NCI-H1092 (cell line): ENCODE measurements at regions not wholly inside any gene's neighbourhood (a gene's known extent, or its start where the extent isn't known, plus 50 kb on each side); places are given as distances from the start of the nearest gene placed in this dataset.
"Not testable (repeated sequence)": the region's sequence is repeated elsewhere in the genome, so short reads cannot be mapped to it uniquely, and the experiment has no call there.

Experiments used
- DNase-seq: peaks from one replicate; lab custom pipeline; 2025; lab: John Stamatoyannopoulos, UW

DNA sequence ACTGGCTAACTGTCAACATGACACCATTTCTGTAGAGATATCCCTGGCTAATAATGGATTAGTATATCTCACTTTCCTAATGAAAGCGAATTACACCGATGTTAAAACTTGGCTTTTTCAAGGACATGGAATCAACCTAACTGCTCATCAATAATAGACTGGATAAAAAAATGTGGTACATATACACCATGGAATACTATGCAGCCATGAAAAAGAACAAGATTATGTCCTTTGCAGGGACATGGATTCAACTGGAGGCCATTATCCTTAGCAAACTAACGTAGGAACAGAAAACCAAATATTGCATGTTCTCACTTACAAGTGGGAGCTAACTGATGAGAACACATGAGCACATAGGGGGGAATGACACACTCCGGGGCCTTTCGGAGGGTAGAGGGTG, 62.6 kb downstream of the ZIC1 start:
- no peak for DNase-seq

DNA sequence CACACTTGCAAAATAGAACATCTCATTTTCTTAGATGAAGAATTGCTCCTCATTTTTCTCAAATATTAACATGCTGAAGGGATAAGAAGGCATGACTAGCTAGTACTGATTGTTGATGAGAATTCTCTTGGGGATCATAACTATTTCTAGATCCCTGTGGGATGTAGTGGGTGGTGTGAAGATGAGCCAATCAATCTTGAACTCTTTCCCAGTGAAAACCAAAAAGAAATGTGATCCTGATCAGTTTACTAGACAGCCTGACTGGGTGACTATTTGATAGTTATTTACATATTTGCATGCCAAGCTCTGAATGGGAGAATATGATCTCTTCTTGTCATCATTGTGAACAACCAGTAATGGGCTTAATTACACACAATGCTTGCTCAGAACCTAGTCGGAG, 63.7 kb downstream of the ZIC1 start:
- DNase-seq = no peak

DNA sequence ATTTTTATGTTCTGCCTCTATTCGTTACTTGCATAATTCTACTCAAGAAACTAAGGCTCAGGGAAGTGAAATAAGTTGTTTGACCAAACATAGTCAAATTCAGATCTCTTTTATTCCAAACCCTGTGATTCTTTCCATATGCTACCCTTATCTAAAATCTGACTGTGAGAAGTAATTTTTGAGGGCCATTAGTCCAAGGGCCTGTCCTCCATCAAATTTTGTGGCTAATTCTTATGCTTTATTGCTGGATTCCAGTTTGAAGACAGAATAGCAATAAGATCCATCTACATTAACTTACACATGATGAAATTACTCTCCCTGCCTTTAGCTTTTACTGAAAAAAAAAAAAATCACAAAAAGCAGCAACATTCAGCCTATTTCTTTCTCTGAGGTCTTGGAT, 74.0 kb downstream of the ZIC1 start:
- no peak for DNase-seq

DNA sequence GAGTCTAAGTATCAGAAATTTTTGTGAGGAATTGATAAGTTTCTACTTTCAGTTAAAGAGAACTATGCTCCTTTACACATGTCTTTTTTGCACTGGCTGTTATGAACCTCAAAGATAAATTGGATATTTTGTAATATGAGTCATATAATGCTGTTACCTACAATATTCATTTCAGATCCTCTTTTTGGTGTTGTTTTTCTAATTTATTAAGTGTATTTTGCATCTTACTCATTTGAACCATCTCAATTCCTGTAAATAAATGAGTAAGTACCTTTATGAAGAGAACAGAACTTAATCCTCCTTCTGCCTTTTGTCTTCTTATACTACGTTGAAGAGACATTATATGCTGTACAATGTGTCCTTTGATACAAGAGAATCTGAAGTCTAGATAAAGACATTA, 74.4 kb downstream of the ZIC1 start:
- no peak for DNase-seq

GRCh38 chr3:147493065-147493464, 83.9 kb downstream of the ZIC1 start:
- no peak for DNase-seq

DNA sequence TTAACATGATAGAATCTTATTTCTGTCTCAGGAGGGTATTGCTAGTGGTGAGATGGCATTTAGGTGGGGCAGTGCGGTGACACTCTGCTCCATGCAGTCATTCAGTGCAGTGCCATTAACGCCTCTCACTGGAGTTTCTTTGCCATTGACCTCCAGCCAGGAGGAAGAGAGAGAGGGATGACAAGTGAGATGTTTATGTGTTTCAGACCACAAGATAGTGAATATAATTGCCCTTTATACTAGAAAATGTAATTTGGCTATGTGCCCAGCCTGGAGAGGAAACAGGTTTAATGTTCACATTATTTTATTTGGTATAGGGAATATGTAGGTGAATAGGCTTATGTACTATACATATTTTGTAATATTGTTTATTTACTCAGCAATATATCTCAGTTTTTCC, 84.5 kb downstream of the ZIC1 start:
- DNase-seq = no peak

DNA sequence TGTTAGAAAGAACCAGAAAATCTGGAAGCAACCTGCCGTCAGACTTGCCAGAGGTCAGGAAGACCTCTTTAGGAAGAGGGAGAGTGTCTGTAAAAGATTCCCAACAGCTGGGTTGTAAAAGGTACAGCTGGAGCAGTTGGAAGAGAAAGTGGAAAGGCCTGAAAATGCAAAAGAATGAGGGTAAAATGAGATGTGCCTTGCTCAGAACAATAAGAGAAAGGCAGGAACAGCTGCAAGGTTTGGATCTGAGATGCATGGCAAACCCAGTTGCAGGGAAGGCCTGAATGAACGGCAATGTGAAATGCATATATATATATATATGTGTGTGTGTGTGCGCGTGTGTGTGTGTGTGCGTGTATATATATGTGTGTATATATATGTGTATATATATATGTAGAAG, 88.1 kb downstream of the ZIC1 start:
- no peak for DNase-seq

DNA sequence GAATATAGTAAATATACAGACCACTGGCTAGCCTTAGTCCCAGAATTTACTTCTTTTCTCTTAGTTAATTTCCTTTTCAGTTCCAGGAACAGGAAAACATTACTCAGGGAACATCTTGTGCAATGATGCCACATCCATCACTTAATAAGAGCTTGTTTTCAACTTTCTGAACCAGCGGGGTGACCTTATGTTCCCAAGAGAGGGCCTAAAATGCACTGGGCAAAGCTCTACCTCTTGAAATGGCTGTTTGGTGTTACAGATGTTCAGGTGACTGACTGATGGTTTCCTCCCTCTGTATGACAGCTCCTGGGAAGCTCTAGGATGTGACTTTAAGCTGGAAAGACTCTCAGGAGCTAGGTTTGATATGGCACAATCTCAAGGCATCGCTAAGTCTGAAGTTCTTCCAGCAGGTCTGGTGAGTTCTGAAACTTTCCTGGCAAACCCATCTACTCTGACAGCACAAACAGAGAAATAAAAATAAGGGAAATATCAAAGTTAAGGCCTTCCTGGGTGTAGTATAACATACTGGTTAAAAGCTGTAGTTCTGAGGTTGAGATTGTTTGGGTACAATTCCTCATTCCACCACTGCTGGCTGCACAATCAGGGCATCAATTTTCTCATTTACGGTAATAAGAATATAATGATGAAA, 98.6 kb downstream of the ZIC1 start:
- no peak for DNase-seq

DNA sequence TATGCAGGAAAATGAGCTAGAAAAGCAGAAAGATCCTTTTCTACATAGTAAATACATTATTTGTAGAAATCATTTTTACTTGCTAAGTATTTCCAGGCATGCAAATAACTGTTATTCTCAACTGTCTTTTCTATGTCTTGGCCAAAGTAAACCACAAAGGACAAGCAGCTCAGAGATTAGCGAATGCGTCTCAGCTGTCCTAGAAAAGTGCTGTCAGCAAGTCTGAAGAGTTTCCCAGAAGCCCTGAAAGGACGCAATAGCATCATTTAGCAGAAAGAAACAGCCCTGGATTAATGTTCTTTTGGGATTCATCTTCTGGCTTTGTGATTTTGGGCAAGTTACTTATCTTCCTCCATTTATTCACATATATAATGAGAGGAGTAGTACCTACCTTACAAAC, 100.3 kb downstream of the ZIC1 start:
- no peak for DNase-seq

- DNase-seq = no peak
These were observed 104.6 kb downstream of the ZIC1 start for GRCh38 chr3:147513785-147514184.

DNA sequence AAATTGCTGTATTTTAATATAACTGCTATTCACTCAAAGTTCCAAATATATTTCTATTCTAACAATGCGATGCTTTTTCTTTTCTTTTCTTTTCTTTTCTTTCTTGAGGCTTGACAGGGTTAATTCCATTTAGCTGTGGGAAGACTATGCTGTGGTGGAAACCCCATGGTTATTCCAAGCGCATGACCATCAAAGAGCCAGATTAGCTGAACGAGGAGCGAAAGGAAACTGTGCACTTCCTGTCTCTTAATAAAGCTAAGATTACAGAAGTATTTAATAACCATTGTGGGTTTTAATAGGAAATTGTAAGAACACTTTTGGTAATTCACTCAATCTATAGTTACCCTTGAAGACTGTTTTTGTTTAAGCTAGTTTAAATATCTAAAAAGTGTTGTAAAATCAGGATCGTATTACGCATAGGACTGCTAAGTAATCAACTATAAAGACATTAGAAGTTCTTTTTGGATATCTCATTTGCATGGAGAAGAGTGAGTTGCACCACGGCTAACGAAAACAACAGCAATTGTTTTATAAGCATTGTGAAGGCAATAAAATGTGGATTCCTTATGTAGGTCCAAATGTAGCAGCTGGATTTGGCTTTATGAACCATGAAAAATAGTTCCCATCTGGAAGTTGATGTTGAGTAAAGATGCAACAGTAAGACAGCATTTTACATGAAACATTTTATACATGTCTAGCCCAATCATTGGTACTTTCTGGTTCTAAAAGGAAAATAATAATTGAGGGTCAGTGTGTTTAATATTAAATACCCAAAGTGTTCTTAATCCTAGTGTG, 105.4 kb downstream of the ZIC1 start:
- no peak for DNase-seq

- no peak for DNase-seq
These were observed 109.3 kb downstream of the ZIC1 start for GRCh38 chr3:147518465-147518864.

DNA sequence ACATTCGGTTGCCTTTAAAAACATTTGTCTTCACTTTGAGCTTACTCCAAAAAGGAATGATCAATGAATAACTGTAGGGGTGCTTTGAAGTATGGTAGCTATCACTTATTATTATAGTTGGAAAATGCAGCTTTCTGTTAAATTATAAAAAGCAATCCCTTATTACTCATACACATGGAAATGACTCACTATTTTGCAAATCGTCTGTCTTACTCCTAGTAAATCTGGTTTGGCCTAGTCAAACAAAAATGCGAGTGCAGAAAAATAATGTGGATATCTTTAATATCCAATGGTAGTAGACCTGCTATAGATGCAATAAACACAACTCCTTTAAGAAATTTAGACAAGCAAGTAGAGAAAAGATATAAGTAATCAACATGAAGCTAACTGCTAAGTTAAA, 112.5 kb downstream of the ZIC1 start:
- DNase-seq = no peak

DNA sequence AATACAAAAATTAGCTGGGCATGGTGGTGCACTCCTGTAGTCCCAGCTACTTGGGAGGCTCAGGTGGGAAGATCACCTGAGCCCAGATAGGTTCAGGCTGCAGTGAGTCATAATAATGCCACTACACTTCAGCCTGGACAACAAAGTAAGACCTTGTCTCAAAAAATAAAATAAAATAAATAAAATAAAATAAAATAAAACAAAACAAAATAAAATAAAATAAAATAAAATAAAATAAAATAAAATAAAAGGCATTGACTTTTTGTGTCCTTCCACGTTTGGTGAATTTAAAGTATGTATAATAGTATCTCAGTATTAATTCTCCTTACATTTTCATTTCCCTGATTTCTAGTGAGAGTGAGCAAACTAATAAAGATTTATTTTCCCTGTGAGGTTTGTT, 113.6 kb downstream of the ZIC1 start:
- DNase-seq = not testable (repeated sequence)

DNA sequence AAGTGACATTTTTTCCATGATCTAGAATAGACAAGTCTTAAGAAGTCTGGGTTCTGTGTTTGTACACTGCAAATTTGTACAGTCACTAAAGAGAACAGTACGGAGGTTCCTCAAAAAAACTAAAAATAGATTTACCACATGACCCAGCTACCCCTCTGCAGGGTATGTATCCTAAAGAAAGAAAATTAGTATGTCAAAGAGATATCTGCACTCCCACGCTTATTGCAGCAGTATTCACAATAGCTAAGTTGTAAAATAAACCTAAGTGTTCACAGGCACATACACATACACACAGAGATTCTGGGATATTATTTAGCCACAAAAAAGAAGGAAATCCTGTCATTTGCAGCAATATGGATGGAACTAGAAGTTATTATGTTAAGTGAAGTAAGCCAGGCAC, 120.4 kb downstream of the ZIC1 start:
- DNase-seq = no peak

DNA sequence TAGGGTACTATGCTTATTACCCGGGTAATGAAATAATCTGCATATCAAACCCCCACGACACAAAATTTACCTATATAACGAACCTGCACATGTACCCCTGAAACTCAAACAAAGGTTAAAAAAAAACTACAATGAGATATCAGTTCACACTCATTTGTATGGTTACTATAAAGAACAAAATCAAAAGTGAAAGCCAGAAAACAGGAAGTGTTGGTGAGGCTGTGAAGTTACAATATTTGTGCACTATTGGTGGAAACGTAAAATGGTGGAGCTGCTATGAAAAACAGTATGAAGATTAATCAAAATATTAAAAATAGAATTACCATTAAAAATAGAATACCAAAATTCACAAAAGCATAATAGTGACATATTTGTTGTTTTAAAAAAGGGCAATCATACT, 128.9 kb downstream of the ZIC1 start:
- no peak for DNase-seq

GRCh38 chr3:147540921-147541320, 131.8 kb downstream of the ZIC1 start:
- no peak for DNase-seq

GRCh38 chr3:147544290-147544689, 135.1 kb downstream of the ZIC1 start:
- no peak for DNase-seq

DNA sequence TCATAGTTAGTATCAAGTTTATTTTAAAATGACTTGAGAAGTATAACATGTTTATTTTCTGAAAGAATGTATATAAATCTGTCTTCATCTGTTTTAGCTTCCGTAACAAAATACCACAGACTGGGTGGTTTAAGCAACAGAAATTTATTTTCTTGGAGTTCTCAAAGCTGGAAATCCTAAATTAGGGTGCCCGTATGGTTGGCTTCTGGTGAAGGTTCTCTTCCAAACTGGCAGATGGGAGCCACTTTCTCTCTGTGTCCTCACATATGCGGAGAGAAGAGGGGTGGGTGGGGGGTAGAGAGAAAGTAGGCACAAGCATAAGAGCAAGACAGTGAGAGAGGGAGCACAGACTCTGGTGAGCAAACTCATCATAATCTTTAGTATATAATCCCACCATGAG, 142.3 kb downstream of the ZIC1 start:
- DNase-seq = no peak

- no peak for DNase-seq
These were observed 145.2 kb downstream of the ZIC1 start for GRCh38 chr3:147554332-147554731.

DNA sequence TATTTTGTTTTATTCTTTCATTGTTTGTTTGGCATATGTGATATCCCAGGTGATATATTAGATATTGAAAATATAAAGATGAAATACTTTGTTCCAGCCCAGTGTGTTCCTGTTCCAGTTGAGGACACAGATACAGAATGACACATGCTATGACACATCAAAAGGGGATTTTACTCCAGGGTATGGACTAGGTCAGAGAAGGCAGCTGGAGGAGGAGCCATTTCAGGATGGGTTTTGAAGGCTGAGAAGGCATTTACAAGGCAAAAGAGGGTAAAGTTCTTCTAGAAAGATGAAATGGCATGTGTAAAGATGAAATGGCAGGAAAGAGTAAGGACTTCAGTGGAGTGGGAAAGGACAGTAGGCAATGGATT, 163.8 kb downstream of the ZIC1 start:
- no peak for DNase-seq

GRCh38 chr3:147574621-147575020, 165.5 kb downstream of the ZIC1 start:
- DNase-seq = no peak

DNA sequence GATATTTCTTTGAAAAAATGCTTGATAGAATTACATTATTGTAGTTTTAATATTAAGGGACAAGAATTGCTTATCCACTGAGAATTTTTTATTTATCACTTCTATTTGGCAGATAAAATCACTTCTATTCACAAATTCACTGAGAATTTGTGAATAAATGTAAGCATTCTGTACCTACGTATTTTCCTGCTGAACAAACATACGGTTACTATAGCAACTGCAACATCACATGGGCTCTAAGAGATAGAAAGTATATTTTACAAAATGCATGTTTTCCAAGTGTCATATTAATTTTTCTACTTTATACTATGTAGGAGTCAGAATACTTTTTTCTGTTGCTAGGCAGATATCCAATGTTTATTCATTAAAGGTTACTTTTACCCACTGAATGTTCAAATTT, 166.2 kb downstream of the ZIC1 start:
- no peak for DNase-seq

DNA sequence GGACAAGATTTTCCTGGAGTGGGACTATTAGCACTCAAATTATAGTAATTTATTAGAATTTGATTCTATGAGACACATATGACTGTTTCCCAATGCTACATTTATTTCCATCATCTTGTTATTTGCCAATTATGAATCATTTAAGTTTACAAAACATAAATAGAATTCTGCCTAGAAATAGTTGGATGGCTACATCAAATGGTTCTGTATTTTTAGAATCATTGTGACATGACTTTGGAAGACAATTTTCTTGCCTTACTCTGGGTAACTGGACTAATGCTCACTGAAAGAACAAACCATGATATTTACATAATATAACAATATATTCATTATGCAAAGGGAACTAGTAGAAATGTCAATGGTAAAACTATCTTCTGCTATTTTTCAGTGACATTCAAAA, 173.5 kb downstream of the ZIC1 start:
- no peak for DNase-seq
